ENCODE measurements at regions not wholly inside any gene's neighbourhood (a gene's known extent, or its start where the extent isn't known, plus 50 kb on each side); places are given as distances from the start of the nearest gene placed in this dataset.

DNA sequence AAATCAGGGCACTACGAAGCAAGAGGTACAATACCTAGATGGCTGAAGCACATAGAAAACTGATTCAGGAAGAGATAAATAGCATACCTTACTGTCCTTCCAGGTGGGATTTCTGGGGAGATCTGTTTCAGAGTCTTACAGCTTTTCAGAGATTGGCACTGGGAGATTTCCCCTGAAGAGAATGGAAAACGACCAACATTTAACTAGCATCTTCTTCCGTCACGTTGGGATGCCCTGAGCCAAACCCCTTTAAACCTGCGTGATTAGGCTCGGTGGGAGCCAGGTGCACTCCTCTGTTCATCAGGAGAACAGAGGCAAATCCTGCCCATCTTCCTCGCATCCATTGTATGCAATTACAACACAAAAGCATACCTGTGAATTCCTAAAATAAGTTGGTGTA is 614.5 kb downstream of the HDGFL1 start:
- no peaks in the 10 kb centered on the region for H3K4me1 ChIP-seq (ENCODE audit: control insufficient read depth in 2 of 3, insufficient read depth in 2 of 3, low read depth in 1 of 3, low read length in 3 of 3)
- DNase-seq (no peak), FAIRE-seq (no peak)
- no peak overlapping the region for H3K4me3 ChIP-seq (ENCODE audit: low read length in 3 of 3)
- TF ChIP-seq, protein P1, sequence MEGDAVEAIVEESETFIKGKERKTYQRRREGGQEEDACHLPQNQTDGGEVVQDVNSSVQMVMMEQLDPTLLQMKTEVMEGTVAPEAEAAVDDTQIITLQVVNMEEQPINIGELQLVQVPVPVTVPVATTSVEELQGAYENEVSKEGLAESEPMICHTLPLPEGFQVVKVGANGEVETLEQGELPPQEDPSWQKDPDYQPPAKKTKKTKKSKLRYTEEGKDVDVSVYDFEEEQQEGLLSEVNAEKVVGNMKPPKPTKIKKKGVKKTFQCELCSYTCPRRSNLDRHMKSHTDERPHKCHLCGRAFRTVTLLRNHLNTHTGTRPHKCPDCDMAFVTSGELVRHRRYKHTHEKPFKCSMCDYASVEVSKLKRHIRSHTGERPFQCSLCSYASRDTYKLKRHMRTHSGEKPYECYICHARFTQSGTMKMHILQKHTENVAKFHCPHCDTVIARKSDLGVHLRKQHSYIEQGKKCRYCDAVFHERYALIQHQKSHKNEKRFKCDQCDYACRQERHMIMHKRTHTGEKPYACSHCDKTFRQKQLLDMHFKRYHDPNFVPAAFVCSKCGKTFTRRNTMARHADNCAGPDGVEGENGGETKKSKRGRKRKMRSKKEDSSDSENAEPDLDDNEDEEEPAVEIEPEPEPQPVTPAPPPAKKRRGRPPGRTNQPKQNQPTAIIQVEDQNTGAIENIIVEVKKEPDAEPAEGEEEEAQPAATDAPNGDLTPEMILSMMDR (IDR thresholded peaks at IDR 0.05; ENCODE audit: borderline replicate concordance, extremely low read depth, insufficient read depth), result no peak
- H3K9me3 ChIP-seq (ENCODE audit: control insufficient read depth in 2 of 3, insufficient read depth in 1 of 3, low read length in 3 of 3), result no peaks in the 10 kb centered on the region
- no peaks in the 10 kb centered on the region for H3K36me3 ChIP-seq (ENCODE audit: control insufficient read depth in 2 of 3, insufficient read depth in 3 of 3, low read length in 3 of 3)
- H3K27ac ChIP-seq (ENCODE audit: low read depth in 2 of 2, low read length in 2 of 2), result no peak overlapping the region
- intact Hi-C loops (cut with DNase I), result no loop called here
- no peak overlapping the region for H3K9ac ChIP-seq (ENCODE audit: low read length in 3 of 3)
- no peaks in the 10 kb centered on the region for H3K27me3 ChIP-seq (ENCODE audit: control insufficient read depth, insufficient read depth, low read length)

DNA sequence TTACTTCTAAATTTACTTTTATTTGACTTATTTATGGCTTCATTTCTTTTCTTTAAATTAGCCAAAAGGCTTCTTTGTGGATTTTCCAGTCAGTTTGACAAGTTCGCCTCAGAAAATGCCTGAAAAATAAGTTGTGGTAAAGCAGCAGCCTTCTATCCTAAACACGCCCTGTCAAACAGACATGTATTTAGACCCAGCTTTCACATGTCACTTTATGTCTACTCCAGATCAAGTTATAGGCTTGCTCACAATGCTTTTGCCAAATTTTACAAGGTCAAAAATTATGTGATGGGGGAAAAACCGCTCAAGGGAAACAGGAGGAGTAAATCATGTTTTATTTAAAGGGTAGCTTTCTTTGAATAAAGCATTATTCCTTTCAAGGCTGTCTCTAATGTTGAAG is 615.0 kb downstream of the HDGFL1 start:
- Histone ChIP-seq H3K4me1 (ENCODE audit: control insufficient read depth in 2 of 3, insufficient read depth in 2 of 3, low read depth in 1 of 3, low read length in 3 of 3) (no peaks in the 10 kb centered on the region), H3K36me3 (ENCODE audit: control insufficient read depth in 2 of 3, insufficient read depth in 3 of 3, low read length in 3 of 3) (no peaks in the 10 kb centered on the region), H3K9ac (ENCODE audit: low read length in 3 of 3) (no peak overlapping the region), H3K27me3 (ENCODE audit: control insufficient read depth, insufficient read depth, low read length) (no peaks in the 10 kb centered on the region), H3K4me3 (ENCODE audit: low read length in 3 of 3) (no peak overlapping the region), H3K27ac (ENCODE audit: low read depth in 2 of 2, low read length in 2 of 2) (no peak overlapping the region), H3K9me3 (ENCODE audit: control insufficient read depth in 2 of 3, insufficient read depth in 1 of 3, low read length in 3 of 3) (no peaks in the 10 kb centered on the region)
- intact Hi-C loops (cut with DNase I), result no loop called here
- DNase-seq (peak in 2 of 5 donors; percentile 52 to 81), FAIRE-seq (no peak)
- TF ChIP-seq, protein P1 (IDR thresholded peaks at IDR 0.05; ENCODE audit: borderline replicate concordance, extremely low read depth, insufficient read depth), result no peak

- FAIRE-seq, result no peak
- Histone ChIP-seq H3K9me3 (ENCODE audit: control insufficient read depth in 2 of 3, insufficient read depth in 1 of 3, low read length in 3 of 3) (no peaks in the 10 kb centered on the region), H3K36me3 (ENCODE audit: control insufficient read depth in 2 of 3, insufficient read depth in 3 of 3, low read length in 3 of 3) (no peaks in the 10 kb centered on the region), H3K4me1 (ENCODE audit: control insufficient read depth in 2 of 3, insufficient read depth in 2 of 3, low read depth in 1 of 3, low read length in 3 of 3) (no peaks in the 10 kb centered on the region), H3K9ac (ENCODE audit: low read length in 3 of 3) (no peak overlapping the region), H3K27ac (ENCODE audit: low read depth in 2 of 2, low read length in 2 of 2) (no peak overlapping the region), H3K4me3 (ENCODE audit: low read length in 3 of 3) (no peak overlapping the region), H3K27me3 (ENCODE audit: control insufficient read depth, insufficient read depth, low read length) (no peaks in the 10 kb centered on the region)
- TF ChIP-seq, protein P1 (IDR thresholded peaks at IDR 0.05; ENCODE audit: borderline replicate concordance, extremely low read depth, insufficient read depth), result no peak
- no peak for DNase-seq
- intact Hi-C loops (cut with DNase I), result no loop called here
Measured at GRCh38 chr6:23195487-23195886, 626.1 kb downstream of the HDGFL1 start.

- Histone ChIP-seq H3K27me3 (ENCODE audit: control insufficient read depth, insufficient read depth, low read length) (no peaks in the 10 kb centered on the region), H3K27ac (ENCODE audit: low read depth in 2 of 2, low read length in 2 of 2) (no peak overlapping the region), H3K4me3 (ENCODE audit: low read length in 3 of 3) (no peak overlapping the region), H3K9me3 (ENCODE audit: control insufficient read depth in 2 of 3, insufficient read depth in 1 of 3, low read length in 3 of 3) (no peaks in the 10 kb centered on the region), H3K4me1 (ENCODE audit: control insufficient read depth in 2 of 3, insufficient read depth in 2 of 3, low read depth in 1 of 3, low read length in 3 of 3) (no peaks in the 10 kb centered on the region), H3K9ac (ENCODE audit: low read length in 3 of 3) (no peak overlapping the region), H3K36me3 (ENCODE audit: control insufficient read depth in 2 of 3, insufficient read depth in 3 of 3, low read length in 3 of 3) (no peaks in the 10 kb centered on the region)
- intact Hi-C loops (cut with DNase I), result no loop called here
- FAIRE-seq (no peak), DNase-seq (no peak)
- TF ChIP-seq, protein P1 (IDR thresholded peaks at IDR 0.05; ENCODE audit: borderline replicate concordance, extremely low read depth, insufficient read depth), result no peak
Measured at GRCh38 chr6:23199541-23199940, 630.2 kb downstream of the HDGFL1 start.
